HPDE6-E6E7 (cell line): ENCODE measurements at regions not wholly inside any gene's neighbourhood (a gene's known extent, or its start where the extent isn't known, plus 50 kb on each side); places are given as distances from the start of the nearest gene placed in this dataset.

ENCODE experiments used
- DNase-seq: peaks from one replicate; pipeline ENCODE4 v3.0.0; 2011; ENCODE audit warnings: missing footprints; ENCODE audit errors: extremely low spot score

GRCh38 chr4:147054228-147054872 lies 108.7 kb upstream of the TTC29 start:
- DNase-seq: no peak

- no peak for DNase-seq
These were observed 111.4 kb upstream of the TTC29 start for GRCh38 chr4:147056940-147057610.

- DNase-seq: no peak
These were observed 112.0 kb upstream of the TTC29 start for GRCh38 chr4:147057611-147058190.

GRCh38 chr4:147059064-147059731 lies 113.5 kb upstream of the TTC29 start:
- DNase-seq: no peak

- DNase-seq: no peak
These were observed 114.7 kb upstream of the TTC29 start for GRCh38 chr4:147060151-147060931.

- DNase-seq: no peak
These were observed 119.2 kb upstream of the TTC29 start for GRCh38 chr4:147064856-147065255.

- no peak for DNase-seq
These were observed 122.9 kb upstream of the TTC29 start for GRCh38 chr4:147068564-147068963.

- no peak for DNase-seq
These were observed 125.6 kb upstream of the TTC29 start for GRCh38 chr4:147071209-147071740.

- DNase-seq: no peak
These were observed 130.5 kb upstream of the TTC29 start for GRCh38 chr4:147076179-147076578.

- DNase-seq: no peak
These were observed 131.1 kb upstream of the TTC29 start for GRCh38 chr4:147076728-147077127.

GRCh38 chr4:147078362-147078761 lies 132.7 kb upstream of the TTC29 start:
- no peak for DNase-seq

- DNase-seq: no peak
These were observed 133.4 kb upstream of the TTC29 start for GRCh38 chr4:147078875-147079658.

GRCh38 chr4:147084861-147085260 lies 139.2 kb upstream of the TTC29 start:
- no peak for DNase-seq

- no peak for DNase-seq
These were observed 140.1 kb upstream of the TTC29 start for GRCh38 chr4:147085781-147086180.

- no peak for DNase-seq
These were observed 142.5 kb upstream of the TTC29 start for GRCh38 chr4:147088146-147088545.

GRCh38 chr4:147090486-147090885 lies 144.8 kb upstream of the TTC29 start:
- no peak for DNase-seq

- DNase-seq: no peak
These were observed 147.5 kb upstream of the TTC29 start for GRCh38 chr4:147093206-147093605.

- DNase-seq: no peak
These were observed 148.6 kb upstream of the TTC29 start for GRCh38 chr4:147094238-147094637.

- peak; percentile 19 for DNase-seq
These were observed 151.3 kb upstream of the TTC29 start for GRCh38 chr4:147096667-147097604.

- no peak for DNase-seq
These were observed 156.0 kb upstream of the TTC29 start for GRCh38 chr4:147101678-147102077.
